ENCODE measurements at regions not wholly inside any gene's neighbourhood (a gene's known extent, or its start where the extent isn't known, plus 50 kb on each side); places are given as distances from the start of the nearest gene placed in this dataset.

DNA sequence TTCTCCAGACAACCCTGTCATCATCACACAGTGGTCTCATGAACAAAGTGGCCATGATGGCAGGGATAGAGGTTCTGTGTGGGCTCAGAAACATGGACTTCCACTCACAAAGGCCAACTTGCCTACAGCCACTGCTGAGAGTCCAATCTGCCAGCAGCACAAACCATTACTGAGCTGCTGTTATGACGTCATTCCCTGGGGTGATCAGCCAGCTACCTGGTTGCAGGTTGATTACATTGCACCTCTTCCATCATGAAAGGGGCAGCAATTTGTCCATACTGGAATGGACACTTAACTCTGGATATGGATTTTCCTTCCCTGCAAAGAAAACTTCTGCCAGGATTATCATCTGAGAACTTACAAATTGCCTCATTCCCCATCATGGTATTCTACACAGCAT, 1275.9 kb downstream of the TYW1 start:
- Histone ChIP-seq H3K36me3 (ENCODE audit: control insufficient read depth, insufficient read depth, low read length) (no peaks in the 10 kb centered on the region), H3K27me3 (replicated peaks; ENCODE audit: control insufficient read depth, insufficient read depth, low read length) (no peaks in the 10 kb centered on the region), H3K4me3 (replicated peaks; ENCODE audit: low read depth, low read length) (no peak overlapping the region)
- no peak for DNase-seq (ENCODE audit: extremely low read depth, insufficient read length)
- TF ChIP-seq, protein P1, sequence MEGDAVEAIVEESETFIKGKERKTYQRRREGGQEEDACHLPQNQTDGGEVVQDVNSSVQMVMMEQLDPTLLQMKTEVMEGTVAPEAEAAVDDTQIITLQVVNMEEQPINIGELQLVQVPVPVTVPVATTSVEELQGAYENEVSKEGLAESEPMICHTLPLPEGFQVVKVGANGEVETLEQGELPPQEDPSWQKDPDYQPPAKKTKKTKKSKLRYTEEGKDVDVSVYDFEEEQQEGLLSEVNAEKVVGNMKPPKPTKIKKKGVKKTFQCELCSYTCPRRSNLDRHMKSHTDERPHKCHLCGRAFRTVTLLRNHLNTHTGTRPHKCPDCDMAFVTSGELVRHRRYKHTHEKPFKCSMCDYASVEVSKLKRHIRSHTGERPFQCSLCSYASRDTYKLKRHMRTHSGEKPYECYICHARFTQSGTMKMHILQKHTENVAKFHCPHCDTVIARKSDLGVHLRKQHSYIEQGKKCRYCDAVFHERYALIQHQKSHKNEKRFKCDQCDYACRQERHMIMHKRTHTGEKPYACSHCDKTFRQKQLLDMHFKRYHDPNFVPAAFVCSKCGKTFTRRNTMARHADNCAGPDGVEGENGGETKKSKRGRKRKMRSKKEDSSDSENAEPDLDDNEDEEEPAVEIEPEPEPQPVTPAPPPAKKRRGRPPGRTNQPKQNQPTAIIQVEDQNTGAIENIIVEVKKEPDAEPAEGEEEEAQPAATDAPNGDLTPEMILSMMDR (IDR thresholded peaks at IDR 0.05; ENCODE audit: insufficient read depth, low read length, poor library complexity, severe bottlenecking), result no peak

DNA sequence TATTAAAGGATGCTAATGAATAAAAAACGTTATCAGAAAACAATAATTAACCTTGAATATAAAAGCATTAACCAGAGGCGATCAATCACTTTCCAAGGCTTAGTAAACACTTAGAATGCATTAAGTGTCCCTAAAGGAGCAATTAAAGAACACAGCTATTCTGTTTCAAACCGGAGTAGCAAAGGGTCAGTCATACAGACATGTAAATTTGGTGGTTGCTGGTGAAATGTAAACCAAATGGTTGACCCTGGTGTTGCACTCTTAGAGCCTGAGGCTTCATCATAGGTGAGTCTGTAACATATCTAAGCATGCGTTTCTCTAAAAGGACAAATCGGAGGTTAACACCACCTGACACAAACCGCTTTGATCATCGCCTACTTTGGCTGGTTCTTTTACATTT, 1280.1 kb downstream of the TYW1 start:
- Histone ChIP-seq H3K4me3 (replicated peaks; ENCODE audit: low read depth, low read length) (no peak overlapping the region), H3K27me3 (replicated peaks; ENCODE audit: control insufficient read depth, insufficient read depth, low read length) (no peaks in the 10 kb centered on the region), H3K36me3 (ENCODE audit: control insufficient read depth, insufficient read depth, low read length) (no peaks in the 10 kb centered on the region)
- no peak for DNase-seq (ENCODE audit: extremely low read depth, insufficient read length)
- TF ChIP-seq, protein P1 (IDR thresholded peaks at IDR 0.05; ENCODE audit: insufficient read depth, low read length, poor library complexity, severe bottlenecking), result no peak

DNA sequence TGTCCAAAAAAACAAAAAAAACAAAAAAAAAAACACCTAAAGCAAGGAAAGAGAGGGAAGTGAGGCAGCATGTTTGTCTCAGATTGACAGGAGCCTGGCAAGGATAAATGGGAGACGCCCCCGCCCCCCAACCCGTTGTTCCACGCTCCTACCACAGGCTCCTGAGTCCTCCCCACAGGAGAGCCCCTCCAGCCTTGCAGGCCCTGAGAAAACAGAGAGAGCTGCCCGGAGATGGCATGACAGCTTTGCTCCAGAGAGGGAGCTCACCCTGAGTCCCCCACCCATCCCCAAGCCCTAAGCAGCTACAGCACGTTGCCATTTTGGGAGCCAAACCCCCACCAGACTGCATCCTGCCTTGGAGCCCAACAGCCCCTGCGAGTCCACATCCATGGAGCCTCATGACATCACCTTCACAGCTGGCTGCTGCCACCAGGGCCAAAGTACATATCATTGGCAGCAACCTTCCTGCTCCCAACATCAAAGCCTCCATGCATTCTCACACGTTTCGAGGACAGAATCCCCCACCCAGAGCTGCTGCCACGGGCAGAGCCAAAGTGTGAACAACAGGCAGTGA, 1283.3 kb downstream of the TYW1 start:
- Histone ChIP-seq H3K36me3 (ENCODE audit: control insufficient read depth, insufficient read depth, low read length) (no peaks in the 10 kb centered on the region), H3K27me3 (replicated peaks; ENCODE audit: control insufficient read depth, insufficient read depth, low read length) (no peaks in the 10 kb centered on the region), H3K4me3 (replicated peaks; ENCODE audit: low read depth, low read length) (no peak overlapping the region)
- TF ChIP-seq, protein P1 (IDR thresholded peaks at IDR 0.05; ENCODE audit: insufficient read depth, low read length, poor library complexity, severe bottlenecking), result no peak
- no peak for DNase-seq (ENCODE audit: extremely low read depth, insufficient read length)

DNA sequence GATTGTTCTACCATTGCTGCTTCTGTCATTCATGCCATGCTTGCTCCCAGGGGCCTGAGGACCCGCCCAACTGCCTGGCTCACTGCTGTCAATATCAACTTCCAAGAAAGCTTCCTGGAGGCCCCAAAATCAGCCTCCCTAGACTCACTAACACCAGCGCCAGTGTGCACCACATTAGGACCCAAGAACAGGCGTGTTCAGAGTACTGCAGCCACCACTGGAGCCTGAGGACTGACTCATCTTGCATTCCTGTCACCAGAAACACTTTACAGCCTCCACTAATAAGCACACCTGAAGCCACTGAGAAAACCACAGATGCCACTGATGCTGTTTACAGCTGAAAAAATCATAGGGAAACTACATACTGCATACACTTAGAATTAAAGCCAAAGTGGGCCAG, 1284.3 kb downstream of the TYW1 start:
- TF ChIP-seq, protein P1 (IDR thresholded peaks at IDR 0.05; ENCODE audit: insufficient read depth, low read length, poor library complexity, severe bottlenecking), result no peak
- no peak for DNase-seq (ENCODE audit: extremely low read depth, insufficient read length)
- no peaks in the 10 kb centered on the region for H3K36me3 ChIP-seq (ENCODE audit: control insufficient read depth, insufficient read depth, low read length)
- no peak overlapping the region for H3K4me3 ChIP-seq (replicated peaks; ENCODE audit: low read depth, low read length)
- no peaks in the 10 kb centered on the region for H3K27me3 ChIP-seq (replicated peaks; ENCODE audit: control insufficient read depth, insufficient read depth, low read length)

DNA sequence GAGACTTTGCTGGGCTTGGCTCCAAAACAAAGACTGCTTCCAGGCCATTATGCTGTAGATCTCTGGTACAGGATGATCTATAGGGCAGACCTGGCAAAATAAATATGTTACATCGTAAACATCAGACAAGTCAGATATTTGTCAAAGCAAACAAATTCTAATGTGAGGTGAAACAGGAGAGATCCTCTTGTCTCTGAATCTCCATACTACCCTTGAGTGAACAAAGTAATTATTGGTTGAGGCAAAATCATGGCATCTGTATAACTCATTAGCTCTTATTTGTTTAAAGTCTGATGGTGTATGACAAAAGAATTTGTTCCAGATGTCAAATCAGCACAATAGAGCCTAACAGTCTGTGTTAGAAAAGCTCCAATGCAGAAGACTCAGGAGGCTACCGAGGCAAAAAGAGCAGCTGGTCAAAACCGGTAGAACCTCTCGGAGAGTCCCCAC, 1291.5 kb downstream of the TYW1 start:
- Histone ChIP-seq H3K36me3 (ENCODE audit: control insufficient read depth, insufficient read depth, low read length) (no peaks in the 10 kb centered on the region), H3K27me3 (replicated peaks; ENCODE audit: control insufficient read depth, insufficient read depth, low read length) (no peaks in the 10 kb centered on the region), H3K4me3 (replicated peaks; ENCODE audit: low read depth, low read length) (no peak overlapping the region)
- TF ChIP-seq, protein P1 (IDR thresholded peaks at IDR 0.05; ENCODE audit: insufficient read depth, low read length, poor library complexity, severe bottlenecking), result no peak
- DNase-seq (ENCODE audit: extremely low read depth, insufficient read length), result no peak

DNA sequence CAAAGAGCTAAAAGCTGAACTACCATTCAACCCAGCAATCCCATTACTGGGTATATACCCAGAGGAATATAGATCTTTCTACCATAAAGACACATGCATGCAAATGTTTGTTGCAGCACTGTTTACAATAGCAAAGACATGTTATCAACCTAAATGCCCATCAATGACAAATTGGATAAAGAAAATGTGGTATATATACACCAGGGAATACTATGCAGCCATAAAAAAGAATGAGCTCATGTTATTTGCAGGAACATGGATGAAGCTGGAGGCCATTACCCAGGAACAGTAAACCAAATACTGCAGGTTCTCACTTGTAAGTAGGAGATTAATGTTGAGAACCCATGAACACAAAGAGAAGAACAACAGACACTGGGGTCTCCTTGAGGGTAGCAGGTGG, 1295.1 kb downstream of the TYW1 start:
- no peak overlapping the region for H3K4me3 ChIP-seq (replicated peaks; ENCODE audit: low read depth, low read length)
- TF ChIP-seq, protein P1 (IDR thresholded peaks at IDR 0.05; ENCODE audit: insufficient read depth, low read length, poor library complexity, severe bottlenecking), result no peak
- no peaks in the 10 kb centered on the region for H3K27me3 ChIP-seq (replicated peaks; ENCODE audit: control insufficient read depth, insufficient read depth, low read length)
- H3K36me3 ChIP-seq (ENCODE audit: control insufficient read depth, insufficient read depth, low read length), result no peaks in the 10 kb centered on the region
- no peak for DNase-seq (ENCODE audit: extremely low read depth, insufficient read length)

Measured in GM06990 (cell line).